K562 (cell line): ENCODE measurements at regions not wholly inside any gene's neighbourhood (a gene's known extent, or its start where the extent isn't known, plus 50 kb on each side); places are given as distances from the start of the nearest gene placed in this dataset.

Source experiments
- ATAC-seq: fragments of 200-7000 bp; cut with Tn5 transposase; 3 replicates; pipeline ENCODE4 v1.9.1; 2020; ENCODE audit warnings: moderate library complexity
- BruUV-seq: library from RNA; stranded (reverse); fragments of 400-500 nt; replicated peaks from 2 replicates; lab custom pipeline; 2021; lab: Mats Ljungman, UMichigan
- CTCF ChIA-PET: fragments of 300-600 bp; formaldehyde crosslinking; extraction: SDS; loops from one replicate; lab custom pipeline; 2021; ENCODE audit warnings: low intra/inter-chr PET ratio; lab: Yijun Ruan, JAX
- POLR2A ChIA-PET: fragments of 300-600, 350-650 bp; sonication (Branson Sonifier 250); formaldehyde crosslinking; extraction: SDS; loops from one replicate; lab custom pipeline; 2021; ENCODE audit warnings: antibody characterized with exemption, inconsistent platforms; lab: Yijun Ruan, JAX
- DNase-seq, 4 experiments: peaks; one replicate each; pipeline versions ENCODE4 v3.0.0 to v3.0.0-alpha.2; 2011 to 2018; ENCODE audit warnings: low spot score in 3 of 4, mixed read lengths in 3 of 4; ENCODE audit errors: extremely low read depth in 1 of 4
- FAIRE-seq: peaks from 2 replicates; lab custom pipeline; 2011; peaks lifted over from hg19 to GRCh38; lab: Jason Lieb, UNC
- H2AFZ ChIP-seq: 2 replicates; pipeline ENCODE4 v1.6.0; 2011; ENCODE audit warnings: low read depth, low read length, control low read depth, inconsistent platforms
- H3K27ac ChIP-seq: fragments of 200-600 bp; 3 replicates; pipeline ENCODE4 v1.8.0; 2011; ENCODE audit warnings: low read depth, mild to moderate bottlenecking, control low read depth, inconsistent platforms, low read length, moderate library complexity, mixed read lengths; ENCODE audit errors: extremely low read depth
- H3K27me3 ChIP-seq, 2 experiments: fragments of 300-600 bp in 1 of 2; 2 replicates in 1 of 2; 3 replicates in 1 of 2; pipeline versions ENCODE4 v1.6.0 to v1.8.0; 2011; ENCODE audit warnings: inconsistent platforms in 2 of 2, low read length in 2 of 2, mild to moderate bottlenecking in 1 of 2, mixed read lengths in 1 of 2, moderate library complexity in 1 of 2; ENCODE audit not compliant: control insufficient read depth in 2 of 2, insufficient read depth in 2 of 2
- H3K36me3 ChIP-seq: fragments of 300-600 bp; 3 replicates; pipeline ENCODE4 v1.8.0; 2011; ENCODE audit warnings: mild to moderate bottlenecking, low read length, inconsistent platforms; ENCODE audit not compliant: control insufficient read depth, insufficient read depth
- H3K4me1 ChIP-seq, 2 experiments: fragments of 200-600 bp in 1 of 2; replicated peaks in 1 of 2; 2 replicates in 1 of 2; 3 replicates in 1 of 2; pipeline versions ENCODE4 v1.5.1 to v1.8.0; 2011; ENCODE audit warnings: inconsistent platforms in 2 of 2, low read length in 2 of 2, mild to moderate bottlenecking in 1 of 2, mixed read lengths in 1 of 2, moderate library complexity in 1 of 2; ENCODE audit not compliant: control insufficient read depth in 2 of 2, insufficient read depth in 2 of 2
- H3K4me2 ChIP-seq: 2 replicates; pipeline ENCODE4 v1.6.1; 2011; ENCODE audit warnings: low read length, control low read depth, inconsistent platforms, mixed read lengths; ENCODE audit not compliant: insufficient read depth
- H3K4me3 ChIP-seq: fragments of 200-600 bp; sonication (generic), shearing (Covaris generic); 2 replicates; pipeline ENCODE4 v1.5.1; 2016; ENCODE audit warnings: control low read depth, inconsistent platforms
- H3K79me2 ChIP-seq: fragments of 200-600 bp; 3 replicates; pipeline ENCODE4 v1.8.0; 2011; ENCODE audit warnings: low read length, inconsistent platforms; ENCODE audit not compliant: control insufficient read depth, insufficient read depth
- H3K9ac ChIP-seq, 2 experiments: 2 replicates each; pipeline versions ENCODE4 v1.6.0 to v1.6.1; 2011; ENCODE audit warnings: low read depth in 2 of 2, low read length in 2 of 2, control low read depth in 1 of 2, inconsistent platforms in 1 of 2, mild to moderate bottlenecking in 1 of 2, mixed read lengths in 1 of 2; ENCODE audit not compliant: insufficient read depth in 1 of 2
- H3K9me1 ChIP-seq: one replicate; pipeline ENCODE4 v1.6.0; 2011; ENCODE audit warnings: inconsistent platforms, mild to moderate bottlenecking, low read length, moderate library complexity; ENCODE audit not compliant: control insufficient read depth, insufficient read depth
- H3K9me3 ChIP-seq: replicated peaks from 2 replicates; pipeline ENCODE4 v1.5.1; 2011; ENCODE audit warnings: low read depth, low read length, inconsistent platforms; ENCODE audit not compliant: control insufficient read depth, insufficient read depth
- H4K20me1 ChIP-seq: replicated peaks from 2 replicates; pipeline ENCODE4 v1.6.1; 2011; ENCODE audit warnings: low read length, inconsistent platforms, mixed read lengths; ENCODE audit not compliant: control insufficient read depth, insufficient read depth
- AFF4 ChIP-seq: sonication (generic); formaldehyde crosslinking; IDR thresholded peaks from 2 replicates; pipeline ENCODE4 v1.8.0; 2023; ENCODE audit warnings: mild to moderate bottlenecking, missing genetic modification reagents
- USF2 ChIP-seq: sonication (generic); formaldehyde crosslinking; IDR thresholded peaks from 2 replicates; pipeline ENCODE4 v1.5.0; 2020; ENCODE audit warnings: missing genetic modification reagents
- ZNF75A ChIP-seq: fragments of 450-650 bp; formaldehyde crosslinking; IDR thresholded peaks from 2 replicates; pipeline ENCODE4 v1.4.0; 2020; ENCODE audit warnings: mild to moderate bottlenecking
- WGBS: fragments of 100-300 bp; shearing (Covaris generic); methylation state at CpG from one replicate; pipeline ENCODE4 v1.1.6; 2016; ENCODE audit warnings: low coverage, mixed read lengths; ENCODE audit not compliant: insufficient coverage; ENCODE audit errors: missing lambda C conversion rate; 5-methylcytosine and 5-hydroxymethylcytosine counted together
- in situ Hi-C: fragments of 300-500 bp; cut with MboI; formaldehyde crosslinking; loops from 4 replicates; pipeline ENCODE4 v1.15.0; 2018; ENCODE audit warnings: inconsistent platforms, mixed read lengths
- intact Hi-C: fragments of 100-400 bp; cut with micrococcal nuclease; formaldehyde crosslinking; loops from 2 replicates; pipeline ENCODE4 v1.14.2; 2022
- TF ChIP-seq, protein P1 (sequence below), 2 experiments: fragments of 450-650 bp; IDR thresholded peaks; 2 replicates each; pipeline ENCODE4 v1.6.1; 2016; ENCODE audit warnings: mild to moderate bottlenecking in 2 of 2, borderline replicate concordance in 1 of 2, low read depth in 1 of 2, moderate library complexity in 1 of 2

DNA sequence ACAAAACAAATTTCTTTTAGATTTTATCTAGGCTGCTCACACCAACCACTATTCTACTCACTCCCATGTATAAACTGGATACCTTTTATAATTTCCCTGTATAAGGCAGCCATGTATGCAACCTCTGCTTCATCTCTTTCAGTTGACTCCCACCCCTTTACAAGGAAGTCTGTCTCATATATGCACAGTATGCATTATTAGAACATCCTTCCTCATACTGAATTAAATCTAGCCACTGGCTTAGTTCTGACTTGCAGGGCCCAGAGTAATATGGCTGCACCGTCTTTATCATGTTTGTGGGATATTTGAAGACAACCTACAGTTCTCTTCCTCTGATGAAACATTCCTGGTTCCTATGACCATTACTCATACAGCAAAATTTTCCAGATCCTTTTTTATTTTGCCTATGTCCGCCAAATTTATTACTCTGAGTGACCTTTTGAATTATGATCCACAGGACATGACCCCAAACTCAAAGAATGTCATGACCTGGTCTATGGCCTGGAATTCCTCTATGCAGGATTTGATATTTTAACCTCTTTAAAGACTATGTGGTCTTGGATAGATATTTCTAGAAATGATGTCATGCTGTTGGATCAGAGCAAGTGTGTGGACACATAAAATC lies 76.6 kb upstream of the ITGA1 start (continued):
- TF ChIP-seq AFF4 (CRISPR knock-in tag) (no peak), USF2 (CRISPR knock-in tag) (no peak), ZNF75A (CRISPR knock-in tag) (no peak)

DNA sequence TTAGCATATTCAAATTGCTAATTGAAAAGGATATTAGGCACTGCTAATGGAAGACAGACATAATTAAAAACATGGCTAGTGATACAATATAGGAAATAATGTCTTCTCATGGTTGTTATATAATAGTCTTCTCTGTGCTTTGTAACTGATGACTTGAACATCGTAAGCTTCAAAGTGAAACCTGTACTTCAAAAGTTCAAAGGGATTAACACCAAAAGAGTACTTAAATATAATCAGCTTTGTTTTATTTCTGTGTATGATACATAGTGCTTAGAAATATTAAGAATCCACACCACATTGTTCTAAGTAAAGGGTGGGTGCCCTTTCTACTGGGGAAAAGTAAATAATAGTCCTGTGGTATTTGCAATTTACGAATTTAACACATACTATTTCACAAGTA lies 75.4 kb upstream of the ITGA1 start:
- H3K9me3 ChIP-seq, result no peaks in the 10 kb centered on the region
- no peak overlapping the region for H2AFZ ChIP-seq
- H3K79me2 ChIP-seq, result no peaks in the 10 kb centered on the region
- ATAC-seq, result no peak
- H4K20me1 ChIP-seq, result no peaks in the 10 kb centered on the region
- no peaks in the 10 kb centered on the region for H3K9me1 ChIP-seq
- intact Hi-C loops, result no loop called here
- H3K4me1 ChIP-seq, result no peaks in the 10 kb centered on the region
- in situ Hi-C loops, result no loop called here
- no peak overlapping the region for H3K4me2 ChIP-seq
- ChIA-PET CTCF (no interaction called here), POLR2A (no interaction called here)
- no peak overlapping the region for H3K9ac ChIP-seq
- no peak overlapping the region for H3K27ac ChIP-seq
- no peak overlapping the region for H3K4me3 ChIP-seq
- 3% methylated on average over 2 of the region's 2 CpGs for WGBS
- DNase-seq, result no peak
- BruUV-seq, result no TSS peak
- H3K36me3 ChIP-seq, result no peaks in the 10 kb centered on the region
- H3K27me3 ChIP-seq, result no peaks in the 10 kb centered on the region
- no peak for FAIRE-seq
- TF ChIP-seq, protein P1, sequence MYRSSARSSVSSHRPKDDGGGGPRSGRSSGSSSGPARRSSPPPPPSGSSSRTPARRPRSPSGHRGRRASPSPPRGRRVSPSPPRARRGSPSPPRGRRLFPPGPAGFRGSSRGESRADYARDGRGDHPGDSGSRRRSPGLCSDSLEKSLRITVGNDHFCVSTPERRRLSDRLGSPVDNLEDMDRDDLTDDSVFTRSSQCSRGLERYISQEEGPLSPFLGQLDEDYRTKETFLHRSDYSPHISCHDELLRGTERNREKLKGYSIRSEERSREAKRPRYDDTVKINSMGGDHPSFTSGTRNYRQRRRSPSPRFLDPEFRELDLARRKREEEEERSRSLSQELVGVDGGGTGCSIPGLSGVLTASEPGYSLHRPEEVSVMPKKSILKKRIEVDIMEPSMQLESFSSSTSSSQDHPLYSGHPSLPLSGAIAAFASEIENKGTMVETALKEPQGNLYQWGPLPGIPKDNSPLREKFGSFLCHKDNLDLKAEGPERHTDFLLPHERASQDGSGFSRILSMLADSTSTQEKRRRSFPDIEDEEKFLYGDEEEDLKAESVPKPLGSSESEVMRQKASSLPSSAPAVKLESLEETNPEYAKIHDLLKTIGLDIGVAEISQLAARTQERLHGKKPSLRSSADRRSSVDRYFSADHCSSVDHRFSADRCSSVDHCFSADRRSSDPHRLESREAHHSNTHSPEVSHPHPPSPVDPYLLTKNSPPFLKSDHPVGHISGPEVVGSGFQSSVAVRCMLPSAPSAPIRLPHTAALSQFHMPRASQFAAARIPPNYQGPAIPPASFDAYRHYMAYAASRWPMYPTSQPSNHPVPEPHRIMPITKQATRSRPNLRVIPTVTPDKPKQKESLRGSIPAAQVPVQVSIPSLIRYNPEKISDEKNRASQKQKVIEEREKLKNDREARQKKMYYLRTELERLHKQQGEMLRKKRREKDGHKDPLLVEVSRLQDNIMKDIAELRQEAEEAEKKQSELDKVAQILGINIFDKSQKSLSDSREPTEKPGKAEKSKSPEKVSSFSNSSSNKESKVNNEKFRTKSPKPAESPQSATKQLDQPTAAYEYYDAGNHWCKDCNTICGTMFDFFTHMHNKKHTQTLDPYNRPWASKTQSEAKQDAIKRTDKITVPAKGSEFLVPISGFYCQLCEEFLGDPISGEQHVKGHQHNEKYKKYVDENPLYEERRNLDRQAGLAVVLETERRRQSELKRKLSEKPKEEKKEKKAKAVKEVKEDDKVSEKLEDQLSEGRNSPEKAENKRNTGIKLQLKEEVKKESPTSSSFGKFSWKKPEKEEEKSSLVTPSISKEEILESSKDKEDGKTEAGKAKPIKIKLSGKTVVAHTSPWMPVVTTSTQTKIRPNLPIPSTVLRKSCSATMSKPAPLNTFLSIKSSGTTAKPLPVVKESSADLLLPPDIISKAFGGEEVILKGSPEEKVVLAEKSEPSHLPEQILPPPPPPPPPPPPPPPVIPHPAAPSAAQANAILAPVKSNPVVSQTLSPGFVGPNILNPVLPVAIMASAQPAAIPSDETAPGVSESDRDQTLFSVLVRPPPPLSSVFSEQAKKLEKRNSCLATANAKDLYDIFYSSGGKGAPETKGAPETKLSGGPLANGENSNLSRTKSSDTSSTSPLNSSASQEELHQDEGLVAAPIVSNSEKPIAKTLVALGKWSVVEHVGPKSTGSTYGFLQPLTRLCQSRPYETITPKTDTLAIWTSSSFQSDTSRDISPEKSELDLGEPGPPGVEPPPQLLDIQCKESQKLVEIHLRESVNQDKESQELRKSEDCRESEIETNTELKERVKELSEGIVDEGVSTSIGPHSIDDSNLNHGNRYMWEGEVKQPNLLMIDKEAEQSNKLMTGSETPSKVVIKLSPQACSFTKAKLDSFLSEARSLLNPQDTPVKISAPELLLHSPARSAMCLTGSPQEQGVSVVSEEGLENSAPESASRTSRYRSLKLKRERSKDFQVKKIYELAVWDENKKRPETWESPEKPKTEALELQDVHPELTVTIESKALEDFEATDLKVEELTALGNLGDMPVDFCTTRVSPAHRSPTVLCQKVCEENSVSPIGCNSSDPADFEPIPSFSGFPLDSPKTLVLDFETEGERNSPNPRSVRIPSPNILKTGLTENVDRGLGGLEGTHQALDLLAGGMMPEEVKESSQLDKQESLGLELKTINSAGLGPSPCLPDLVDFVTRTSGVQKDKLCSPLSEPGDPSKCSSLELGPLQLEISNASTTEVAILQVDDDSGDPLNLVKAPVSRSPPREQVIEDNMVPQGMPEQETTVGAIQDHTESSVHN (IDR thresholded peaks at IDR 0.05; ENCODE audit: borderline replicate concordance in 1 of 2, low read depth in 1 of 2), result no peak
